ENCODE measurements at regions not wholly inside any gene's neighbourhood (a gene's known extent, or its start where the extent isn't known, plus 50 kb on each side); places are given as distances from the start of the nearest gene placed in this dataset.
A peak's percentile ranks its signal among the peaks of the same experiment; 100 is the strongest.
"Not testable (repeated sequence)": the region's sequence is repeated elsewhere in the genome, so short reads cannot be mapped to it uniquely, and the experiment has no call there.

DNA sequence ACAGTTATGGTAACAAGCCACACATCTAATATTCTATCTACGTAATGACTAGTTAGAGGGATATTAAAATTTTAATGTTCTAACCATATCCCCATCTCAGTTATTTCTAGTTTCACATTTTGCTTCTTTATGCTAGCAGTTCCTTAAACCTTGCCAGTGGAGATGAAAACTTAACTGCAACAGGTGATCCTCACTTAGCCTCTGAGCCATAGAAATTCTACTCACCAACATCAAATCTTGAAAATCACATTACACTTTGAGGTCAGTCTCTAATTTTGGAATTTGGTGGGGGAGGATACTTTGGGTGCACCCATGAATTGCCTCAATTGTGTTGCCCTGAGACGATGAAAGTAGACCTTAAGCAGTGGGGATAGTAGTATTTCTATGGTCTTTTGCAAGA, 256.4 kb downstream of the GATA3 start:
- DNase-seq (ENCODE audit: low read depth) = no peak

- DNase-seq (ENCODE audit: low read depth) = no peak
Observed at GRCh38 chr10:8311526-8312070, 257.1 kb downstream of the GATA3 start.

- DNase-seq (ENCODE audit: low read depth) = peak; percentile 64
Observed at GRCh38 chr10:8312079-8312478, 257.6 kb downstream of the GATA3 start.

DNA sequence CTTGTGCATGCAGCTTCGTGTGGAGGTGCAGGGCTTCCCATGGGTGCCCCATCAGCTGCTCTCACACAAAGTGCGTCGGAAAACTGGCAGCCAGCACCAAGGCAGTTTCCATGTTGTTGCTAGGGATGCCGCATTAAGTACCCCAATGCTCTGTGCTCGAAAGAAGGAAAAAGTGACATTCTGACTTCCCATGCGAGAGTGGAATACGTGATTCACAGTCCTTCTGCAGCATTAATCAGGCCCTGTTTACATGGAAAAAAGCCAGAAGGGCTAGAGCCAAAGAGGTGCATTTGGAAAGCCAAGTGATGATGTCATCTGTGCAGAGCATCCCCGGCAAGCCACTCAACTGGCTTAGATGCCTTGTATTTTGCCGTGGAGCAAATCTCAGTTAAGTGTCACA, 258.3 kb downstream of the GATA3 start:
- DNase-seq (ENCODE audit: low read depth) = peak; percentile 78

DNA sequence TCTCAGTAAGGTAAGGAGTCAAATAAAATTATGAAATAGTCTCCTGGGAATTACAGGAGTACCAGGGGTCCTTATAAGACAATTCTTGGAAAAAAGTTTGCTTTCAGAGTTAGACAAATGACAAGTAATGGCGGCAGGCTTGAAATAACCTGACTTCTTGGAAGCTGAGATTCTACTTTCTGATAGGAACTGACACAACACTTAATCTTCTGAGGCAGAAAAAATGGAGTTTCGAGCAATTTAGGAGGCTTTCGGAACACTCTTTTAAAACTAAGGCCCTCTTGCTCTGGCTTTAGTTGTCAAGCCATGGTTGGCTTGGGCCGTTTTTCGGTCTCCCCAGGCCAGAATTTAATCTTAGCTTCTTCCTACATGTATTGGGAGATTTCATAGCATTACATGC, 260.0 kb downstream of the GATA3 start:
- DNase-seq (ENCODE audit: low read depth) = no peak

DNA sequence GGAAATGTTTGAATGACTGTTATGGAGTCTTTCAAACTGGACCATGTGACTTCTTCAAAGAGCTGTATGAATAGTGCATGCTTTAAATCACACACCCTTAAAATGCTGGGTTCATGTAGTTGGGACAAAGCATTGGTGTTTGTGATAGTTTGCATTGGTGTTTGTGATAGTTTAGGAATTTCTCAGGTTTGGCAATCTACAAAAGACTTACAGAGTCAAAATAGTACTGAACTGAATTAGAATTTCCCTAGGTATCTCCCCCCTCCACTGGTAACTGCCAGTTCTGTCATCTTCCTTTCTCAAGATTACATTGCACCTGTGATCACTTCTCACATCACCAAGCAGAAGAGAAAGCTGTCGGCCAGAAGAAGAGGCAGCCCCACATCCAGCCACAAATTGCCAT, 261.1 kb downstream of the GATA3 start:
- DNase-seq (ENCODE audit: low read depth) = no peak

DNA sequence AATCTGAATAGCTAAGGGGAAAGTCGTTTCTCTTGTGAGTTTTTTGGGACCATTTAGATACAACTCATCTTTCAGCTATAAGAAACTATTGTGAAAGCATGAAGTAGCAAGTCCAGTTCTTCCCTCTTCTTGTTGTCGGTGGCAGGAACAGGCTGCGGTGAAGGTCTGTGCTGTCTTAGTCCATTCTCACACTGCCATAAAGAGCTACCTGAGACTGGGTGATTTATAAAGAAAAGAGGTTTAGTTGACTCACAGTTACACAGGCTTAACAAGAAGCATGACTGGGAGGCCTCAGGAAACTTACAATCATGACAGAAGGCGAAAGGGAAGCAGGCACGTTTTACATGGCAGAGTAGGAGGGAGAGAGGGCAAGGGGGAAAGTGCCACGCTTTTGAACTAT, 261.8 kb downstream of the GATA3 start:
- DNase-seq (ENCODE audit: low read depth) = no peak

DNA sequence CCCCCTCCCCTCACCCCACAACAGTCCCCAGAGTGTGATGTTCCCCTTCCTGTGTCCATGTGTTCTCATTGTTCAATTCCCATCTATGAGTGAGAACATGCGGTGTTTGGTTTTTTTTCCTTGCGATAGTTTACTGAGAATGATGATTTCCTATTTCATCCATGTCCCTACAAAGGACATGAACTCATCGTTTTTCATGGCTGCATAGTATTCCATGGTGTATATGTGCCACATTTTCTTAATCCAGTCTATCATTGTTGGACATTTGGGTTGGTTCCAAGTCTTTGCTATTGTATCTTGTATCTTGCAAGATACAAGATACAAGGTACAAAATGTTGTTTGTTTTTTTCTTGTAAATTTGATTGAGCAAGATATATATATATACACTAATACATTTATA, 263.9 kb downstream of the GATA3 start:
- DNase-seq (ENCODE audit: low read depth) = not testable (repeated sequence)

DNA sequence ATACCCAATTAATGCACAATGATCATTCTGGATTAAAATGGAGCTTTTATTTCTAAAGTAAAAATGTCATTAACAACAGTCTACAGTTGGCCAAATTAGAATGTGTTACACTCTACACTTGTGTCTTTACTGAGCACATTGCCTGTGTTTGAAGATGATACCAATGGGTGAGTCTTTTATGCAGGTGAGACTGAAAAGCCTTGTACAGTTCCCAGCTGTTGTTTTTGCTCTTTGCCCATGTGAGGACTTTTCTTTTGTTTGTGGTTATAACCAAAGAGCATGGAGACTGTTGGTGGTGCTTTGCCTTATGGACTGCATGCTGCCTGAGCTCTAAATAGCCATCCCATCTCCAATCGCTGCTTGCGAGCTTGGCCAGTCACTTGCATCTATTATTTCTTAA, 264.5 kb downstream of the GATA3 start:
- no peak for DNase-seq (ENCODE audit: low read depth)

GRCh38 chr10:8319704-8320103, 265.2 kb downstream of the GATA3 start:
- DNase-seq (ENCODE audit: low read depth) = no peak

- peak; percentile 27 for DNase-seq (ENCODE audit: low read depth)
Observed at GRCh38 chr10:8321990-8322389, 267.5 kb downstream of the GATA3 start.

DNA sequence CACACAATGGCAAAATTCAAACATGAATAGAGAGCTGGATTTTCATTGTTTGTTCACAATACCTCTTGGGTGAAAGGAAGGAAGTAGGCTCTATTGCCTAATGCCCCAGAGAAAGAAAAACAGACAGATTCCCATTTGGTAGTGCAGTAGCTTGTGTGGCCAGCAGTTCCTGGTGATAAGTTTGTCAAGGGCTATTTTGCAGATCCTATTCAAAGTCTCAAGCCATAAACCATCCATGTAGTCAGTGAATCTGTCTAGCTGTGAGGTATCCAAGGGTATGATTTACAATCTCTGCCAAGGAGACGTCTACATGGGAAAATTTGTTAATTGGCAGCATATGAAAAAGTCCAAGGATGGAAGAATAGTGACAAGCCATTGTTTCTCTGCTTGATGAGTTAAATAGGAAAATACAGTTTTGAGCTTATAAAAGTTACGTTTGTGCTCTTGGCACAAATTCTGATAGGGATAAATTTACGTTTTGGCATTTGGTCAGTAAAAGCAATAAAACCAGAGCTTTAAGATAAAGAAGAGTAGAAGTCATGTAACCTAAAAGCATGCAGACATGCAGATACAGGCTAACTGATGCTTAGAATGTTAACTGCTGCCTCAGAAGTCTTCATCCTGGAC, 269.1 kb downstream of the GATA3 start:
- DNase-seq (ENCODE audit: low read depth) = no peak

DNA sequence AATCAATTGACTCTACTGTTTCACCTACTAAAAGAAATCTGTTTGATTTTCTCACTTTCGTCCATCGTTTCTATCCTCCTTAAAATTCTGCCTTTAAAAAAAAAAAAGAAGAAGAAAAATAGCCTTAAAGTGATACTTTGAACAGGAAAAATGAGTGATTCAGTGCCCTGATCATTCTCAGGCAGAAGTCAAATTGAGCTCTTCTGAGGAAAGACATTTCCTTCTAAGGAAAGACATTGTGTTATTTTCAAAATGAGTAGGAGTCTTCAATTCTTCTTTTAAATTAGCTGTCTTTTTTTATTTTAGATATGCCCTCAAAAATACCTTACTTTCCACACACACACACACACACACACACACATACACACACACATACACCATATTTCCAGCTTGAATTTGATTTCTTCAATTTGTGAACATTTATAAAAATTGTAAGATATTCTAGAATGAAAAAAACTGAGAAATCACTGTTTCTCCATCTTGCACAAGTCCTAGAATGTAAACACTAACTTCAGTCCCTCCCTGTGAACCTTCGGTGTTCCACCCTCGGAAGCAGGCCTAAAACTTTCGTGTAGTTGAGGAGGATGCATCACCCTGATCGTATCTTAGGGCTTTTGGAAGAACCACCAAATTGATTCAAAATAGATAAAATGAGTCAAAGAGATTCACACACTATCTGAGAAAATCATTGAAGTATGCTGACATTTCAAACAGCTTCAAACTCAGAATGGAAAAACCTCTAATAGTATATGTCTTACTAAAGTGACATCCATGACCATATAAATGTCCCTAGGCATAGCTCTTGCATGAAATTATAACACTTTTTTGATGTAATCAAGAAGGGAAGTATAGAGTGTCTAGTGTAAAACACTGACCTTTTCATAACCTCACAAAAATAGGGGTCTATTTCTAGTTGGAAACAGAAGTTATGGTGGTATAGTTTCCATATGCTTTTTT, 270.8 kb downstream of the GATA3 start:
- no peak for DNase-seq (ENCODE audit: low read depth)

GRCh38 chr10:8326396-8327139, 272.1 kb downstream of the GATA3 start:
- no peak for DNase-seq (ENCODE audit: low read depth)

- no peak for DNase-seq (ENCODE audit: low read depth)
Observed at GRCh38 chr10:8327140-8327423, 272.6 kb downstream of the GATA3 start.

- DNase-seq (ENCODE audit: low read depth) = no peak
Observed at GRCh38 chr10:8331387-8331786, 276.9 kb downstream of the GATA3 start.

- peak; percentile 78 for DNase-seq (ENCODE audit: low read depth)
Observed at GRCh38 chr10:8331896-8332729, 277.6 kb downstream of the GATA3 start.

DNA sequence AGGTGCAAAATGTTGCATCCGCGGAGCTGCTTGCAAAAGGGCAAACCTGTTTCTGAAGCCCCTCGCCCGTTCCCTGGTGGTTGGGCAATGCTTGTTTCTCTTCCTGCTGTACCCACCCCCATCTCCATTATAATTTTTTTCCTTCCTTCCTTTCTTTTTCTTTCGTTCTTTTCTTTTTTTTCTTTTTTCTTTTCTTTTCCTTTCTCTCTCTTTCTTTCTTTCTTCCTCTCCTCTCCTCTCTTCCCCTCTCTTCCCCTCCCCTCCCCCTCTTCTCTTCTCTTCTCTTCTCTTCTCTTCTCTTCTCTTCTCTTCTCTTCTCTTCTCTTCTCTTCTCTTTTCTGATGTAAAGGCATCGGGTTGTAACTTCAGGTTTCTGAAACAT, 278.2 kb downstream of the GATA3 start:
- no peak for DNase-seq (ENCODE audit: low read depth)

DNA sequence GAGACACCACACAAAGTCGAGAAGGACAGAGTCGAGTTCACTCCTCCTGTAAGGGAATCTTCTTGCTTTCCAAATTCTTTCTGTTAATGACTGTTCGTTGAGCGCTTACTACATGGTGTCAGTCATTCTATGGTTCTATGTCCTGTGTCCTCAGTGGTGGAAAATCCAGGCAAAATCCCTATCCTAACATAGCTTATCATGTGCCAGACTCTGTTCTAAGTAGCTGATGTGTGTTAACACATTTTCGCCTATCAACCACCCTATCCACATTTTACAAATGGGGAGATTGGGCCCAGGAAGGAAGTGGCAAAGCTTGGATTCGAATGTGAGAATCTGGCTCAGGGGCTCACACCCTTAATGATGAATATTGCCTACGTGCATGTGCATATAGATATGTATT, 280.1 kb downstream of the GATA3 start:
- DNase-seq (ENCODE audit: low read depth) = no peak

DNA sequence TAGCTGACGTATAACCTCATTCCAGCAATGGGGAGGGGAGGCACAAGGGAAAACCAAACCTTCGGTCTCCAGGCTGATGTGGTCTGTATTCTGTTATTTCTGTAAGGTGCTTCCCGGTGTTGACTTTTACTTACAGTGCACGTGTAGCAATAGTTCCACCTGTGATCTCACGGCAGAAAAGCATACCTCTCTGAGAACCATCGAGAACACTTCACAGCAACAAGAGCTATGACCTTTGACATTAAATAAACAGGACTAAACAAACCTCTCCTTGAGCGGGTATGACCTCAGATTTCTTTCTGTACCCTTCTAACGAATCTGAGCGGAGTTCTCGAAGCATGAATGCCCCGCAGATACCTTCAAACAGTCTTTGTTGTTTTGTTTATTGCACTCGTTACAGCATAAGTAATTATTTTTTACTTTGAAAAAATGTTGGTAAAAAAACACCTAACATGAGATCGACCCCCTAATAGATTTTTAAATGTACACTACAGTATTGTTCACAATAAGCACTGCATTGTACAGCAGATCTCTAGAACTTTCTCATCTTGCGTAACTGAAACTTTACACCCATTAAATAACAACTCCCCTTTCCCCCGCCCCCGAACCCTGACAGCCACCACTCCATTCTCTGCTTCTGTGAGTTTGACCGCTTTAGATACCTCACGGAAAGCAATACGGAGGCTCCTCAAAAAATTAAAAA, 282.3 kb downstream of the GATA3 start:
- DNase-seq (ENCODE audit: low read depth) = no peak

DNA sequence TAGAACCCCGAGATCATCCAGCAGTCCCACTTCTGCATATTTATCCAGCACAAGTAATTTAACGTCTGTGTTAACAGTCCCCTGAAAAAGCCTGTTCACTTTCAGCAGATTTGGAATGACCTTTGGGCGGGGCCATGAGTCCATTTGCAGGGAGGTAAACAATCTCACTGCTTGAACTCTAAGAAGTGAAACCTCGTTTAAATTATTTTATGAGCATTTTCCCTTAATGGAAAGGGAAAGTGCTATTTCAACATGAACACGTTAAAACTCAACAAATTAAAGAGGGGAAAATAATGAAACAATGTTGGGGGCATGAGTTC, 282.8 kb downstream of the GATA3 start:
- DNase-seq (ENCODE audit: low read depth) = no peak

Measured in Daoy (cell line).